GM23338 (cell line): ENCODE measurements at regions not wholly inside any gene's neighbourhood (a gene's known extent, or its start where the extent isn't known, plus 50 kb on each side); places are given as distances from the start of the nearest gene placed in this dataset.

ENCODE experiments used
- CTCF ChIP-seq, 2 experiments: fragments of 200-600 bp in 1 of 2; sonication (generic) in 1 of 2; conservative IDR thresholded peaks; 2 replicates each; pipeline versions ENCODE4 v1.5.1 to v1.6.1; 2016 to 2017; ENCODE audit warnings: antibody characterized with exemption in 2 of 2, low read depth in 2 of 2, mild to moderate bottlenecking in 2 of 2, moderate library complexity in 1 of 2
- EZH2phosphoT487 ChIP-seq: fragments of 200-600 bp; sonication (generic); IDR thresholded peaks from one replicate; pipeline ENCODE4 v1.8.1; 2018; ENCODE audit warnings: antibody characterized with exemption; ENCODE audit not compliant: unreplicated experiment
- POLR2AphosphoS5 ChIP-seq: IDR thresholded peaks from 2 replicates; pipeline ENCODE4 v1.6.1; 2016; ENCODE audit warnings: antibody characterized with exemption, low read depth
- ZNF114 ChIP-seq: fragments of 250-450 bp; sonication (Bioruptor Pico); IDR thresholded peaks from 2 replicates; pipeline ENCODE4 v1.5.0; 2020; ENCODE audit warnings: mild to moderate bottlenecking, moderate library complexity
- ZNF331 ChIP-seq: fragments of 250-450 bp; sonication (Bioruptor Pico); IDR thresholded peaks from 2 replicates; pipeline ENCODE4 v1.5.0; 2020; ENCODE audit warnings: low read depth, mild to moderate bottlenecking, moderate library complexity
- ZNF462 ChIP-seq: fragments of 250-450 bp; sonication (Bioruptor Pico); IDR thresholded peaks from 2 replicates; pipeline ENCODE4 v1.5.0; 2020; ENCODE audit warnings: mild to moderate bottlenecking, moderate library complexity

GRCh38 chr4:67204441-67204840, 340.9 kb downstream of the CENPC start:
- TF ChIP-seq CTCF (conservative IDR thresholded peaks at IDR 0.05; ENCODE audit: low read depth in 2 of 2) (no peak), ZNF114 (CRISPR knock-in tag) (no peak), ZNF331 (no peak), POLR2AphosphoS5 (no peak), EZH2phosphoT487 (no peak), ZNF462 (no peak)
